Body of pancreas (tissue), 4 donors: ENCODE measurements at regions not wholly inside any gene's neighbourhood (a gene's known extent, or its start where the extent isn't known, plus 50 kb on each side); places are given as distances from the start of the nearest gene placed in this dataset.

ENCODE experiments used
- CTCF ChIP-seq, 7 experiments: fragments of 450-650 bp in 4 of 7; fragments of 200-600 bp in 3 of 7; sonication (generic) in 3 of 7; IDR thresholded peaks; one replicate each; pipeline ENCODE4 v1.5.1; 2016 to 2019; ENCODE audit warnings: antibody characterized with exemption in 7 of 7
- POLR2A ChIP-seq, 3 donors: fragments of 450-650 bp; IDR thresholded peaks; one replicate each; pipeline ENCODE4 v1.6.1; 2016; ENCODE audit warnings: antibody characterized with exemption in 3 of 3, mild to moderate bottlenecking in 2 of 3

DNA sequence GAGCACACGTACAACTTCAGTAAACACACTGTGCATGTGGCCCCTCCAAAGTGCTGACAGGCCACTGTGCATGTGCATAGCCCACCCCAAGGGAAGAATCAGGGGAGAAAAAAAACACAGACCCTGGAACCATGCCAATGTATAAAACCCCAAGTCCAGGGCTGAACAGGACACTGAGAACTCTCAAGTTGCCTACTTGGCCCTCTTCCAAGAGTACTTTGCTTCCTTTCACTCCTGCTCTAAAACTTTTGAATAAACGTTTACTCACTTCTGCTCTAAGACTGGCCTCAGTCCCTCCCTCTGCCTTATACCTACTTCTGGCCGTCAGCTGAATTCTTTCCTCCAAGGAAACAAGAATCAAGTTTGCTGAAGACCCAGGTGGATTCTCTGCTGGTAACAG lies 77.7 kb upstream of the NFIB start:
- no peak for TF ChIP-seq CTCF (IDR thresholded peaks at IDR 0.05)
- no peak for TF ChIP-seq POLR2A (IDR thresholded peaks at IDR 0.05)
